ENCODE measurements at regions not wholly inside any gene's neighbourhood (a gene's known extent, or its start where the extent isn't known, plus 50 kb on each side); places are given as distances from the start of the nearest gene placed in this dataset.

DNA sequence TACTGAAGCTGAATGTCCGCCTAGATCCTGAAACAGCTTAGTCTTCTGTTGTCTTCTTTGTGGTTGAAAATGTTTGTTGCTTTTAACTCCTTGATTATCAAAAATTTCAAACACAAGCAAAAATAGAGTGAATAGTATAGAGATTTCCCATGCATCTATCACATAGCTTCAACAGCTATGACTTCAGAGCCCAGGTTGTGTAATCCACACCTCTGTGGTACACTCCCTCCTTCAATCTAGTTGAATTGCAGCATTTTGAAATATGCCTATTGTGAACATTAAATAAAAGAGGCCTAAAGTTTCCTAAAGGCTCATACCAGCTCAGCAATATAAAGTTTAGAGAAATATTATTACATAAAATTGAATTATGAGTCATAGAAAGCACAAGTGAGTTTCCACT, 204.7 kb upstream of the HDAC9 start:
- Mint-ChIP-seq H3K27ac (ENCODE audit: unreplicated experiment) (no peak overlapping the region), H3K4me1 (ENCODE audit: low read depth, unreplicated experiment) (peaks cover 2% of the 10 kb centered on the region), H3K4me3 (ENCODE audit: unreplicated experiment) (no peak overlapping the region), H3K9me3 (ENCODE audit: unreplicated experiment) (peaks cover 7% of the 10 kb centered on the region), H3K27me3 (ENCODE audit: unreplicated experiment) (no peaks in the 10 kb centered on the region), H3K36me3 (ENCODE audit: unreplicated experiment) (no peaks in the 10 kb centered on the region)
- DNase-seq = no peak
- TF ChIP-seq, protein P1, sequence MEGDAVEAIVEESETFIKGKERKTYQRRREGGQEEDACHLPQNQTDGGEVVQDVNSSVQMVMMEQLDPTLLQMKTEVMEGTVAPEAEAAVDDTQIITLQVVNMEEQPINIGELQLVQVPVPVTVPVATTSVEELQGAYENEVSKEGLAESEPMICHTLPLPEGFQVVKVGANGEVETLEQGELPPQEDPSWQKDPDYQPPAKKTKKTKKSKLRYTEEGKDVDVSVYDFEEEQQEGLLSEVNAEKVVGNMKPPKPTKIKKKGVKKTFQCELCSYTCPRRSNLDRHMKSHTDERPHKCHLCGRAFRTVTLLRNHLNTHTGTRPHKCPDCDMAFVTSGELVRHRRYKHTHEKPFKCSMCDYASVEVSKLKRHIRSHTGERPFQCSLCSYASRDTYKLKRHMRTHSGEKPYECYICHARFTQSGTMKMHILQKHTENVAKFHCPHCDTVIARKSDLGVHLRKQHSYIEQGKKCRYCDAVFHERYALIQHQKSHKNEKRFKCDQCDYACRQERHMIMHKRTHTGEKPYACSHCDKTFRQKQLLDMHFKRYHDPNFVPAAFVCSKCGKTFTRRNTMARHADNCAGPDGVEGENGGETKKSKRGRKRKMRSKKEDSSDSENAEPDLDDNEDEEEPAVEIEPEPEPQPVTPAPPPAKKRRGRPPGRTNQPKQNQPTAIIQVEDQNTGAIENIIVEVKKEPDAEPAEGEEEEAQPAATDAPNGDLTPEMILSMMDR (IDR thresholded peaks at IDR 0.05; ENCODE audit: partially characterized antibody, unreplicated experiment) = no peak

DNA sequence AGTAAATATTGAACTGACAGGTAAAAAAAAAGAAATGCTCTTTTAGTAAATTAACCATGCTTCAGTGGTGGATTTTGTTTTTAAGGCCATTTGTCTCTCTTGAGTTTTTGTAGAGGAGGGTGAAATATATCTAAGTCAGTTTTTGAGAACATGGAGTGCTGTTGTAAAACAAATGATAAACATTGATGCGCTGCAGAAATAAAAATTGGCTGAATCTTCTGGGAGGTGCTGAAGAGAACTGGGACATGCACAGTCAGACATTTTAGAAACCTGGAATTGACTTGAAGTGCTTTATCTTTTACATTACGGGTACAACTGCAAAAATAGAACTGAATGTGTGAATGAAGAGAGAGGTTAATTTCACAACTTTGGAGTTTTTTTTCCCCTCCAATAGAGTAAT, 203.0 kb upstream of the HDAC9 start:
- H3K4me1 Mint-ChIP-seq (ENCODE audit: low read depth, unreplicated experiment) = peaks cover 2% of the 10 kb centered on the region
- H3K27ac Mint-ChIP-seq (ENCODE audit: unreplicated experiment) = no peak overlapping the region
- H3K27me3 Mint-ChIP-seq (ENCODE audit: unreplicated experiment) = no peaks in the 10 kb centered on the region
- no peak for DNase-seq
- TF ChIP-seq, protein P1 (IDR thresholded peaks at IDR 0.05; ENCODE audit: partially characterized antibody, unreplicated experiment) = no peak
- H3K36me3 Mint-ChIP-seq (ENCODE audit: unreplicated experiment) = no peaks in the 10 kb centered on the region
- no peak overlapping the region for H3K4me3 Mint-ChIP-seq (ENCODE audit: unreplicated experiment)
- H3K9me3 Mint-ChIP-seq (ENCODE audit: unreplicated experiment) = peaks cover 7% of the 10 kb centered on the region

DNA sequence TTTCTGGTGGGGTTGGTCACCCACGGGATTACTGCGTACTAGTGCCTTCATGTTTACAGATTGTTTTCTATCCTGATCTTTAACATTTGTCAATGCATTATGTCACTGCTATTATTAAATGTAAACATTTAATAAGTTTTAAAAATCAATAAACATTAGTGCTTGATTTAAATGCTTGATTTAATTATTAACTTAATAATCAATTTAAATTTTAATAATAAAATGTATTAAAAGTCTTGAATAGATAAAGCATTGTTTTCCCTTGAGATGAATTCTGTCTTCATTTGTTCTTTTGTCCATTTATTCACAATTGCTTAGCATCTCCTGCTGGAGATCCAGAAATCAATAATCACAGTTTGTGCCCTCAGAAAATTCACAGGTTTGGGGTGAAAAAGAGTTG, 201.8 kb upstream of the HDAC9 start:
- H3K4me1 Mint-ChIP-seq (ENCODE audit: low read depth, unreplicated experiment) = peaks cover 2% of the 10 kb centered on the region
- no peaks in the 10 kb centered on the region for H3K36me3 Mint-ChIP-seq (ENCODE audit: unreplicated experiment)
- peaks cover 5% of the 10 kb centered on the region for H3K9me3 Mint-ChIP-seq (ENCODE audit: unreplicated experiment)
- H3K4me3 Mint-ChIP-seq (ENCODE audit: unreplicated experiment) = no peak overlapping the region
- H3K27ac Mint-ChIP-seq (ENCODE audit: unreplicated experiment) = no peak overlapping the region
- TF ChIP-seq, protein P1 (IDR thresholded peaks at IDR 0.05; ENCODE audit: partially characterized antibody, unreplicated experiment) = no peak
- H3K27me3 Mint-ChIP-seq (ENCODE audit: unreplicated experiment) = no peaks in the 10 kb centered on the region
- no peak for DNase-seq

DNA sequence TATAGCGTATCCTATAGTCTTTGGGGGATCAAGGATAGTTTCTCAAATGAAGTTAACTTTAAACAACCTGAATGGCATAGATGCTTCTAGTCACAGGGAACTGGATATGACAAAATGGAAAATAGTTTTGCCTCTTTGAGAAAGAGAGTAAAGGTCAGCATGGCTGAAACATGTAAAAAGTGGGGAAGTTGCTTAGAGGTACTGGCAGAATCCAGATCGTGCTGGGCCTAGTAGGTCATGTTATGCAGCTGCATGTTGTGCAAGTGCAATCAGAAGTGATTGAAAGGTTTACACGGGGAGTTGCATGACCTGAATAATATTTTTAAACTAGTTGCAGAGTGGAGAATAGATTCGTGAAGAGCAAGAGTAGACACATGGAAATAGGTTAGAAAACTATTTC, 201.1 kb upstream of the HDAC9 start:
- H3K27ac Mint-ChIP-seq (ENCODE audit: unreplicated experiment) = no peak overlapping the region
- no peaks in the 10 kb centered on the region for H3K36me3 Mint-ChIP-seq (ENCODE audit: unreplicated experiment)
- H3K27me3 Mint-ChIP-seq (ENCODE audit: unreplicated experiment) = no peaks in the 10 kb centered on the region
- DNase-seq = no peak
- TF ChIP-seq, protein P1 (IDR thresholded peaks at IDR 0.05; ENCODE audit: partially characterized antibody, unreplicated experiment) = no peak
- H3K4me1 Mint-ChIP-seq (ENCODE audit: low read depth, unreplicated experiment) = peaks cover 2% of the 10 kb centered on the region
- peaks cover 5% of the 10 kb centered on the region for H3K9me3 Mint-ChIP-seq (ENCODE audit: unreplicated experiment)
- no peak overlapping the region for H3K4me3 Mint-ChIP-seq (ENCODE audit: unreplicated experiment)

DNA sequence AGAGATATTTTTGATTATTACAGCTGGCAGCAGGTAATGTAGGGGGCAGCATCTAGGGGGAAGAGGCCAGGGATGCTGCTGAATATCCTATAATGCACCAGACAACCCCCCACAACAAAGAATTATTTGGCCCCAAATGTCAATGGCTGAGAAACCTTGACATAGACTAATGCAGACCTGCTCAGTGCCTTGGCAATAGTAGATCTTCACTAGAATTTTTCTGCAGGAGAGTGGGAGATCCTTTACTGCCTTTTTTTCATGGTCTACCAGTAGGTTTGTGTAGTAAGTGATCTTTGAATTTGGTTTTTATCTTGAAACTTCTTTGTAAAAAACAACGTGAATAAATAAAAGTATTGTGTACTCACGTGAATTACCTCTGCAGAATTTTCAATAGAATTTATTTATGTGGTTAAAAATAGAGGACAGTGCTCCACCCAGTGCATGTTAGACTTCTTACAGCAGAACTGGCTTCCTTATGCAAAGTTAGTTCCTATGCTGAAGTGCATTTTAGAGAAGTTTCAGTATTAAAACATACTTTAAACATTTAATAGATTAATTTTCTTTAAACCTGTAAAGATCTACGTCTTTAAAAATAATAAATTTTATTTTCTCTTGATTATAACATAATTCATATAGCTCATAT, 199.6 kb upstream of the HDAC9 start:
- no peaks in the 10 kb centered on the region for H3K27me3 Mint-ChIP-seq (ENCODE audit: unreplicated experiment)
- no peak for DNase-seq
- TF ChIP-seq, protein P1 (IDR thresholded peaks at IDR 0.05; ENCODE audit: partially characterized antibody, unreplicated experiment) = no peak
- H3K36me3 Mint-ChIP-seq (ENCODE audit: unreplicated experiment) = no peaks in the 10 kb centered on the region
- H3K27ac Mint-ChIP-seq (ENCODE audit: unreplicated experiment) = no peak overlapping the region
- H3K4me3 Mint-ChIP-seq (ENCODE audit: unreplicated experiment) = no peak overlapping the region
- H3K9me3 Mint-ChIP-seq (ENCODE audit: unreplicated experiment) = peaks cover 5% of the 10 kb centered on the region
- H3K4me1 Mint-ChIP-seq (ENCODE audit: low read depth, unreplicated experiment) = peaks cover 2% of the 10 kb centered on the region

Data from glutamatergic neuron (in vitro differentiated cells).